GM18873 (cell line): ENCODE measurements at regions not wholly inside any gene's neighbourhood (a gene's known extent, or its start where the extent isn't known, plus 50 kb on each side); places are given as distances from the start of the nearest gene placed in this dataset.
A peak's percentile ranks its signal among the peaks of the same experiment; 100 is the strongest.

ENCODE experiments used
- ATAC-seq: cut with Tn5 transposase; IDR thresholded peaks from one replicate; pipeline ENCODE4 v1.9.1; 2021; ENCODE audit warnings: mild to moderate bottlenecking, moderate library complexity, moderate number of reproducible peaks; ENCODE audit not compliant: unreplicated experiment, low FRiP score

GRCh38 chr10:83553366-83553765 is 585.9 kb upstream of the GHITM start:
- no peak for ATAC-seq

GRCh38 chr10:83555264-83555663 is 584.0 kb upstream of the GHITM start:
- ATAC-seq, result peak; percentile 81

GRCh38 chr10:83562381-83562780 is 576.9 kb upstream of the GHITM start:
- no peak for ATAC-seq

GRCh38 chr10:83564889-83565588 is 574.3 kb upstream of the GHITM start:
- no peak for ATAC-seq

- ATAC-seq, result no peak
Observed at GRCh38 chr10:83572036-83572435, 567.3 kb upstream of the GHITM start.

- ATAC-seq, result peak; percentile 45
Observed at GRCh38 chr10:83574770-83575169, 564.5 kb upstream of the GHITM start.

GRCh38 chr10:83577421-83577820 is 561.9 kb upstream of the GHITM start:
- ATAC-seq, result no peak

- ATAC-seq, result no peak
Observed at GRCh38 chr10:83580373-83581012, 558.8 kb upstream of the GHITM start.

- no peak for ATAC-seq
Observed at GRCh38 chr10:83582407-83583095, 556.8 kb upstream of the GHITM start.

- ATAC-seq, result no peak
Observed at GRCh38 chr10:83585686-83586085, 553.6 kb upstream of the GHITM start.

- no peak for ATAC-seq
Observed at GRCh38 chr10:83592337-83592935, 546.9 kb upstream of the GHITM start.

- ATAC-seq, result peak; percentile 99
Observed at GRCh38 chr10:83603708-83604107, 535.6 kb upstream of the GHITM start.

- no peak for ATAC-seq
Observed at GRCh38 chr10:83605783-83606630, 533.3 kb upstream of the GHITM start.

GRCh38 chr10:83607959-83608745 is 531.2 kb upstream of the GHITM start:
- ATAC-seq, result no peak

GRCh38 chr10:83612050-83612449 is 527.3 kb upstream of the GHITM start:
- ATAC-seq, result no peak

GRCh38 chr10:83612746-83613145 is 526.6 kb upstream of the GHITM start:
- no peak for ATAC-seq

- ATAC-seq, result no peak
Observed at GRCh38 chr10:83617172-83617571, 522.1 kb upstream of the GHITM start.

GRCh38 chr10:83617692-83618545 is 521.4 kb upstream of the GHITM start:
- no peak for ATAC-seq
